ENCODE measurements at regions not wholly inside any gene's neighbourhood (a gene's known extent, or its start where the extent isn't known, plus 50 kb on each side); places are given as distances from the start of the nearest gene placed in this dataset.

DNA sequence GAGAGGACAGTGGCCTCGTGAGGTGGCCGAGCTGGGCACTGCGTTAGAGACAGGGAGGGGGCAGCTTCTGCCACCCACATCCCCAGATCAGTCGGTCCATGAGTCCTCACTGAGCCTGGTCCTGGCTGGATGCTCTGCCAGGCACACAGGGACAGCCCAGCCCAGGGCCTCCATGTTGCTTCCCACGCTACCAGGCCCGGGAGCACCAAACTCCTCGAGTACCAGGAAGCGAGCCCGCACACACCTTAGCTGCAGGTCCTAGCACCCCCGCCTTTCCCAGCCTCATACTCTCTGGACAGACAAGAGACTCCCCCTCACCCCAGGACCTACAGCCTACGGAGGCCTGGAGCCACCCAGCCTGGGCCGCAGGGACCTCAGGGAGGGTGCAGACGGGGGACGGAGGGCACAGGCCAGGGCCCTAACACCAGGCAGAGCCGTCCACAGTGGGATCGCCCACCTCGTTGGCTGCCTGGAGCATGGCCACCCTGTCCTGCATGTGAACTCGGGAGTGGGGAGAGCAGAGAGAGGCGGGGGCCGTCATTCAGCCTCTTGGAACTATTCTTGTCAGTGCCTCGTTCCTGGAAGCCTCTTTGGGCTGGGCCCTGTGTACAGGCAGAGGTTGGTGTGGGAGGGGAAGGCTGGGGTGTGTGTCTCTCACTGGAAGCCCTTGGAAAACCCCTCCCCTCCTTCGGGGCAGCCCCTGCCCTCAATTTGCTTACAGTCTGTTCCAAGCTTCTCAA lies 90.9 kb upstream of the RUNX3 start:
- Histone ChIP-seq H3K27ac (peak overlapping the region in 2 of 11 experiments; percentile 17 to 42; a peak in 4 of 22 replicates), H3K9me3 (replicated peaks in 1 of 11) (no peaks in the 10 kb centered on the region), H3K36me3 (no peaks in the 10 kb centered on the region), H3K4me3 (no peak overlapping the region), H3K4me2 (peak overlapping the region in 10 of 11 experiments; percentile 8 to 72 (median 51); a peak in 15 of 22 replicates), H4K20me1 (peaks cover 0 to 13% (median 0%) of the 10 kb centered on the region in 11 experiments; a peak in 7 of 22 replicates), H3K9ac (0 out of 22 replicates have a peak overlapping the region, but pooled peaks of 1 of the 11 experiments have one; percentile 5), H3K27me3 (peaks cover 0 to 12% (median 0%) of the 10 kb centered on the region in 11 experiments; a peak in 1 of 22 replicates), H3K4me1 (peaks cover 34 to 90% (median 70%) of the 10 kb centered on the region in 10 experiments)
- no peak for TF ChIP-seq Cebpa-rat (IDR thresholded peaks at IDR 0.05)

DNA sequence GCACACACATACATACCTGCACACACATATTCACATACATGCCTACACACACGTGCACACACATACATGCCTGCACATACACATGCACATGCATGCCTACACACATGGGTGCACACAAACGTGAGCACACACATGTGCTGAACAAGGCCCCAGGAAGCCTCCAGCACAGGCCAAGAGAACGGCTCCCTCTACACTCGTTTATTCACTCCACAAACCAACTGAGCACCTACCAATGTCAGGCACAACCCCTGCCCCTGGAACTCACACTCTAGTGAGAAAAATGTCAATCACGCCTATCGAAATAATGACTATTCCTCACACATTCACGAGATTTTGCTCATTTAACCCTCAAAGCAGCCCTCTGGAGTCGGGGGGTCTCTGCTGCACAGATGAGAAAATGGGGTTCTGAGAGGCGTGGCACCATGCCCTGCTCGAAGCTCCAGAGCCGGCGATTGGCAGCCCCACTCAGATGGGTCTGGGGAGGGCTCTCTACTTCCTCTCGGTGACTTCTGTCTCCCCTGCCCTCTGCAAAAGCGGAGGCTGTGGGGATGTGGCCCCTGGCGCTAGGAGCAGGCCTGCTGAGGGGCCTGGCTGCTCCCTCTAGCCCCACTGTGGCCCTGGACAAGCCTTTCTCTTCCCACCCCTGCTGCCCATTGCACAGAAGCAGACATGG lies 90.2 kb upstream of the RUNX3 start:
- Histone ChIP-seq H3K27me3 (peaks cover 0 to 12% (median 0%) of the 10 kb centered on the region in 11 experiments; a peak in 1 of 22 replicates), H4K20me1 (peaks cover 0 to 13% (median 0%) of the 10 kb centered on the region in 11 experiments; a peak in 7 of 22 replicates), H3K36me3 (no peaks in the 10 kb centered on the region), H3K4me3 (no peak overlapping the region), H3K4me1 (peaks cover 34 to 83% (median 70%) of the 10 kb centered on the region in 10 experiments), H3K4me2 (peak overlapping the region in 10 of 11 experiments; percentile 8 to 72 (median 48); a peak in 11 of 22 replicates), H3K9ac (no peak overlapping the region; a peak in 1 of 22 replicates), H3K9me3 (replicated peaks in 1 of 11) (no peaks in the 10 kb centered on the region), H3K27ac (peak overlapping the region in 1 of 11 experiments; percentile 13; a peak in 1 of 22 replicates)
- TF ChIP-seq Cebpa-rat (IDR thresholded peaks at IDR 0.05): no peak

DNA sequence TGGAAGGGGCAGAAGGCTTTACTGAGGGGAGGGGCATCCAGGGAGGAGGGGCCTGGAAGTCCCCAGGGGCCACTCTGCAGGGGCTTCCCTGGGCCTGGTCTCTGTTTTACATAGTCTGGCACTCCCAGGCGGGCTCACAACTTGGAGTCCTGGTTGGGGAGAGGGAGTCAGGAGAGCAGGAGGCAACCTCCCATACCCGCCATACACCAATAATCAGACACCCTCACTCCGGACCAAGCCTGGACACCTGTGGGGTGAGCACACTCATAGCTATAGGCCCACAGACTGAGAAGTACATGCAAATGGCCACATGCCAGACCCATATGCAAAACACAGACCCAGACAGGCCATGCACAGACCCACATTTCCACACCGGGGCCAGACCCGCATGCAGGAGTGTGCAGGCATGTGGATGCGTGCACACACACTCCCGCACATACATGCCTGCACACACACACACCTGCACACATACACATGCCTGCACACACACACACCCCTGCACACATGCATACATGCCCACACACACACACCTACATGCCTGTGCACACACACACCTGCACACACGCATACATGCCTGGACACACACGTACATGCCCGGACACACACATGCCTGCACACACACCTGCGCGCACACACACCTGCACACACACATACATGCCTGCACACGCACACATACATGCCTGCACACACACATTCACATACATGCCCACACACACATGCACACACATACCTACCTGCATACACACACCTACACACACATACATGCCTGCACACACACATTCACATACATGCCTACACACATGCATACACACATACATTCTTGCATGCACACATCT lies 89.5 kb upstream of the RUNX3 start:
- TF ChIP-seq Cebpa-rat (IDR thresholded peaks at IDR 0.05): no peak
- H3K27ac ChIP-seq: no peak overlapping the region
- H3K4me1 ChIP-seq: peaks cover 34 to 77% (median 67%) of the 10 kb centered on the region in 10 experiments
- H3K9me3 ChIP-seq (replicated peaks in 1 of 11): no peaks in the 10 kb centered on the region
- H3K4me3 ChIP-seq: no peak overlapping the region
- no peak overlapping the region for H3K9ac ChIP-seq
- H4K20me1 ChIP-seq: peaks cover 0 to 13% (median 0%) of the 10 kb centered on the region in 11 experiments; a peak in 7 of 22 replicates
- no peaks in the 10 kb centered on the region for H3K36me3 ChIP-seq
- H3K4me2 ChIP-seq: peak overlapping the region in 8 of 11 experiments; percentile 14 to 64 (median 42); a peak in 12 of 22 replicates
- peaks cover 0 to 10% (median 0%) of the 10 kb centered on the region in 11 experiments; a peak in 1 of 22 replicates for H3K27me3 ChIP-seq

DNA sequence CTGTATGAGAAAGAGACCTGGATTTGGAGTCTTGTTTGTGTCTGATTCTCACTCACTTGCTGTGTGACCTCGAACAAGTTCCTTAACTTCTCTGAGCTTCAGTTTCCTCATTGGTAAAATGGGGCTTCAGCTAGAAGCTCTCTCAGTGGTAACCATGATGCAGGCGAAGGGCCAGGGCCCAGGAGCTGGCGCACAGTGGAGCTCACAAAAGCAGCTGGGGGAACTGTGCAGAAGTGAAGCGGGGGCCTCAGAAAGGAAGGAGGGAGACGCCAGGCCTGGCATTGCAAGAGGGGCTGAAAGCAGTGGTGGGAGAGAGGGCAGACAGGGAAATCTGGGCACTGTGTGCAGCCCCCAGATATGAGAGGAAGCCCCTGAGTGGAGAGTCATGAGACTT lies 88.9 kb upstream of the RUNX3 start:
- Histone ChIP-seq H3K4me2 (peak overlapping the region in 8 of 11 experiments; percentile 1 to 64 (median 42); a peak in 12 of 22 replicates), H3K9ac (no peak overlapping the region), H3K4me3 (no peak overlapping the region)

DNA sequence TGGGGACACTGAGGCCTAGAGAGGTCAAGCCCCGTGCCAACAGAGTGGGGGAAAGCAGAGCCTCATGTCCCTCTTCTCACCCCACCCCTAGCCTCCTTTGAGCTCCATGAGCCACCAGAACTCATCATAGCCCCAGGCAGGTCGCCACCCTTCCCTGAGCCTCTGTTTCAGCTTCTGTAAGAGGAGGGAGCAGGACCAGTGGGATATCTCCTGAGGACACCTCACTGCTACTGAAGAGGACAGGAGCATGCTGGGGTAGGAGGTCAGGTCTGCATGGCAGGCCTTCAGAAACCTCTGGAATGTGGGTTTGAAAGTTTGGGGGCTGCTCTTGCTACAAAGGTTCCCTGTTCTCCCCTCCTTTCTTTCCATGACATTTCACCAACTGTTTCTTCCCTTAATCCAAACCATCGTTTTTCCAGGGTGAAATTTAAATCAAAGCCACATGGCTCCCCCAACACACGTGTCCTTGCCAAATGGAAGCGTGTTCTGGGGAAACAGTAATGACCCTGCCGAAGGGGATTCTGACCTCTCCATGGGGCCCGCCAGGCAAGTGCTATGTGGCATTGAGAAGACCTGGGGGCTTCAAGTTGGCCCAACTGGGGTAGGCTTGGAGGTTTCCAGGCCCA lies 88.1 kb upstream of the RUNX3 start:
- no peak for TF ChIP-seq Cebpa-rat (IDR thresholded peaks at IDR 0.05)
- Histone ChIP-seq H3K27ac (no peak overlapping the region), H4K20me1 (peaks cover 0 to 13% (median 0%) of the 10 kb centered on the region in 11 experiments; a peak in 7 of 22 replicates), H3K4me1 (peaks cover 23 to 64% (median 54%) of the 10 kb centered on the region in 10 experiments), H3K27me3 (no peaks in the 10 kb centered on the region), H3K9me3 (replicated peaks in 1 of 11) (no peaks in the 10 kb centered on the region), H3K36me3 (no peaks in the 10 kb centered on the region), H3K9ac (no peak overlapping the region), H3K4me3 (no peak overlapping the region), H3K4me2 (peak overlapping the region in 5 of 11 experiments; percentile 18 to 64 (median 25); a peak in 8 of 22 replicates)

More for the DNA sequence above, 88.9 kb upstream of the RUNX3 start:
- H3K4me1 ChIP-seq: peaks cover 30 to 70% (median 61%) of the 10 kb centered on the region in 10 experiments
- H3K9me3 ChIP-seq (replicated peaks in 1 of 11): no peaks in the 10 kb centered on the region
- no peaks in the 10 kb centered on the region for H3K36me3 ChIP-seq
- TF ChIP-seq Cebpa-rat (IDR thresholded peaks at IDR 0.05): no peak
- no peak overlapping the region for H3K27ac ChIP-seq
- 0 out of 22 replicates have a peak, but pooled peaks cover 0 to 4% (median 0%) of the 10 kb centered on the region in 11 experiments for H3K27me3 ChIP-seq
- peaks cover 0 to 13% (median 0%) of the 10 kb centered on the region in 11 experiments; a peak in 7 of 22 replicates for H4K20me1 ChIP-seq

DNA sequence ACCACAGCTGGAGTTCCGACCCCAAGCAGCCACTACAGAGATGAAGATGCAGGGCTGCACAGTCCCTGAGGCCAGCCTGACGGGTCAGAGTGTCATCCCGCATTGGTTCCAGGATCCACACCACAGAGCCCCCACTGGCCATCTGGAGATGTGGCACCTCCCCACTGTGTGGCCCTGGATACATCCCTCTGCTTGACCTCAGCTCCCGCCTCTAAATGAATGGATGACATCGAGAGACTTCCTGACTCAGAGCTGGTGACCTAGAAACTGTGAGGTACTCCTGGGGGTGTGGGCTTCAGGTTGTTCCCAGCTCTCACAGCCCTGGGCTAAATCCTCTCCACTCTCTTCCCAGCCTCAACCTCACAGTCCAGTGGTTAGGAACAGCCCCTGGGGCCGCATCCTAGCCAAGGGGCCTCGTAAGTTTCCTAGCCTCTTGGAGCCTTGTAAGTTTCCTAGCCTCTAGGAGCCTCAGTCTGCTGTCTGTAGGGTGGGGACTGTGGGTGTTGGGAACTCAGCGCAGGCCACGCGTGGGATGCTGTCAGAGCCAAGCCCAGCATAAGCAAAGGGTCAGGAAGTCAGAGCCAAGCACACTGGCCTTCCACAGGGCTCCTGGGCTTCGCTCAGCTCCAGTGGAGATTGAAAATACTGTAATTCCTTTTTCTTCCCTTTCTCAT lies 87.5 kb upstream of the RUNX3 start:
- TF ChIP-seq Cebpa-rat (IDR thresholded peaks at IDR 0.05): no peak
- Histone ChIP-seq H3K4me2 (peak overlapping the region in 6 of 11 experiments; percentile 18 to 38 (median 22); a peak in 10 of 22 replicates), H3K4me3 (no peak overlapping the region), H3K27me3 (no peaks in the 10 kb centered on the region), H3K9me3 (replicated peaks in 1 of 11) (no peaks in the 10 kb centered on the region), H3K4me1 (peaks cover 19 to 64% (median 51%) of the 10 kb centered on the region in 10 experiments), H3K9ac (no peak overlapping the region), H3K36me3 (no peaks in the 10 kb centered on the region), H3K27ac (0 out of 22 replicates have a peak overlapping the region, but pooled peaks of 1 of the 11 experiments have one; percentile 14), H4K20me1 (peaks cover 0 to 11% (median 0%) of the 10 kb centered on the region in 11 experiments; a peak in 7 of 22 replicates)

DNA sequence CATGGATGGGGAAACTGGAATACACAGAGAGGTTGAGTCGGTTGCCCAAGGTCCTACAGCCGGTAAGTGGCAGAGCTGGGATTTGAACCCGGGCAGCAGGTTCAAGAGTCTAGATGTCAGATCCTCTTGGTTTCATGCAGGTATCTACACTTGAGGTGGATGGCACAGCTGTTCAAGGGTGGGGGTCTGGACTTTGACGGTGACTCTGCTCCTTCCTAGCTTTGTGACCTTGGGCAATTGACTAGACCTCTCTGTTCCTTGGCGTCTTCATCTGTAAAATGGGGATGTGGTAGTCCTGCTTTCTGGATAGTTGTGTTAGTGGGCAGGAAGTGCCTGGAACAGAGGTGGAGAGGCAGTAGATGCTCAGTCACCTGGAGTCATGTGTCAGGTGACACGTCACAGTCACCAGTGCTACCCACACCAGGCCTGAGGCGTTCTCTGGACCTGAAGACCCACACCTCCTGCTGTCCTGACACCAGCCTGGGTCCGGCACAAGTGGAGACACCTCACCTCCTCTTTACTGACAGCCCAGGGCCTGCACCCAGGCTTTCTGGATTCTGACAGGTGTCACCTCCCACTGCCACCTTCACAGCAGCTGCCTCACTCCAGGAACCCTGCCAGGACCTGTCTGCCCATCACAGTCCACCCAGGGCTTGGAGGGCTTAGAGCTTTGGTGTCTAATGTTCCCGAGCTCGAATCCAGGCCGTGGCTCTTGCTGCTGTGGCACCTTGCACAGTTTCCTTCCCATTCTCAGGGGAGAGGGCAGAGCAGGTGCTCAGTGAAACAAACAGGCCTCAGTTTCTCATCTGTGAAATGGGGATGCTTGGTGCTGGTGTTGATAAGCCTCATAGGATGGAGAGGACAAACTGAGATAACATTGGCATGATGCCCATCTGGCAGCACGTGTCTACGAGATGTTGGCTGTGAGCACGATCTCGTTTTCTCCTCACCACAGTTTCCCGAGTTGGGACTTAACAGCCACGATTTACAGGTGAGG lies 83.2 kb upstream of the RUNX3 start:
- no peaks in the 10 kb centered on the region for H3K36me3 ChIP-seq
- H3K9ac ChIP-seq: no peak overlapping the region; a peak in 1 of 22 replicates
- no peak for TF ChIP-seq Cebpa-rat (IDR thresholded peaks at IDR 0.05)
- no peak overlapping the region for H3K4me3 ChIP-seq
- no peaks in the 10 kb centered on the region for H3K27me3 ChIP-seq
- no peaks in the 10 kb centered on the region; a peak in 1 of 22 replicates for H4K20me1 ChIP-seq
- no peak overlapping the region for H3K27ac ChIP-seq
- H3K9me3 ChIP-seq (replicated peaks in 1 of 11): no peaks in the 10 kb centered on the region
- H3K4me2 ChIP-seq: peak overlapping the region in 9 of 11 experiments; percentile 43 to 70 (median 61); a peak in 12 of 22 replicates
- H3K4me1 ChIP-seq: peaks cover 20 to 52% (median 31%) of the 10 kb centered on the region in 10 experiments

All from BLaER1 treated with 17β-estradiol and CSF1 and Interleukin-3, amounts not matched to agents 10 nM and 100 nM (cell line).